ENCODE measurements at regions not wholly inside any gene's neighbourhood (a gene's known extent, or its start where the extent isn't known, plus 50 kb on each side); places are given as distances from the start of the nearest gene placed in this dataset.

DNA sequence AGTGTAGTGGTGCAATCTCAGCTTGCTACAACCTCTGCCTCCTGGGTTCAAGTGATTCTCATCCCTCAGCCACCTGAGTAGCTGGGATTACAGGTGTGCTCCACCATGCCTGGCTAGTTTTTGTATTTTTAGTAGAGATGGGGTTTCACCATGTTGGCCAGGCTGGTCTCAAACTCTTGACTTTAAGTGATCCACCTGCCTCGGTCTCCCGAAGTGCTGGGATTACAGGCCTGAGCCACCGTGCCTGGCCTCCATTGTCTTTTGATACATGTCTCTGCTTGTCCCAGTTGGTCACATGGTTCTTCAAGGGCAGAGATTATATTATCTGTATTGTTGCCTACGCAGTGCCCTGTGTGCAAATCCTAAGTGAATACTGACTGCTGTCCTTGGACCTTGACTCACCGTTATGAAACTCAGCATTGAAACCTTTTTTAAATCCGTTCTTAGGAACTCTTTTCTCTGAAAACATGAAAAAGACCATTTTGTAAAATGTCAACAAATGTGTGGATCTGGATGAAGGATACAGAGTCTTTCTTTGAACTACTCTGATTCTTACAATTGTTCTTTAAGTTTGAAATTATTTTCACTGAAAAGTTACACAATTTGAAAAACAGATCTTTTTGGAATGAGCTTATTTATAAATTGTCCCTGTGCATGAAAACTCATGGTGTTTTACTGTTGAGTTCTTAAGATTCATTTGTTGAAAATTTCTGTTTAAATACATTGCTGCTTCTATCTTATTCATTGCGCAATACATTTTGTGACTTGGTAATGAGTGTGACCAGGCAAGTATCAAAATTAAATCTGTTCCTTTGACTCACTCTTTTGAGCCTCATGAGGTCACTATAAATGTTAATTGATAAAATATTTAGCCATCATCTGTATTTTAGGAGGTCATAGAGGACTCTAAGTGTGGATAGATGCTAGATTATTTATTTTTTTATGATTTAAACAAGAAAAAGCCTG lies 293.5 kb downstream of the UTRN start:
- DNase-seq (ENCODE audit: low spot score), result no peak

DNA sequence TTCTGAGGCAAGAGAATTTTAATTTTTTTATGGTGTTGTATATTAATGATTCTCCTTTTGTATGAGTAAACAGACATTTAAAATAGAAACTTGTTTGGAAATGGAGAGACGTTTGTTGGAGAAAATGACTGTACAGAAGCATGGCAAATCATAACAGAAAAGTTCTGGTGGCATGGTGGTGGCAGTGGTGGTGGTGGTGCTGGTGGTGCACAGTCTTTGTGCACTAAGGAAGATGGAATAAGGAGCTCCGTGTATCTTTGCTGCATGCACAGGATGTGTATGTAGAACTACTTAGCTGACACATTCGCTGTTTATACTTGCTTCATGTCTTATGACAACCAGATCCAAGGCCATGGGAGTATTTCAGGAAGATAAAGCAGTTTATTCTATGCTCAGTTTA lies 294.9 kb downstream of the UTRN start:
- no peak for DNase-seq (ENCODE audit: low spot score)

DNA sequence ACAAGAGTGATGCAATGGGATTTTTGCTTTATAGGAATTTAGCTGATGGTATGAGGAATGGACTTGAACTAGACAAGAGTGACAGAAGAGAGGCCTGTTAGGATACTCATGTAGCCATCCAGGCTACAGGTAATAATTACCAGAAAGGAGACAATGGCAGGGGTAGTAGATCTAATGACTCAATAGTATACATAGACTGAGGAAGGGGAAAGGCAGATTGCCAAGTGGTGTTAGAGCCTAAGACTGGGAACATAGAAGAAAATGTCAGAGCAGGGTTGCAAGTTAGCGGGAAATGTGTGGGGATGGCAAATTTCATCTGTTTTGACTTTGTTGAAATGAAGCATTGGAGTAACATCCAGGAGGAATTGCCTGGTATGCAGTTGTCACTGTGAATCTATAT lies 295.6 kb downstream of the UTRN start:
- DNase-seq (ENCODE audit: low spot score), result no peak

- no peak for DNase-seq (ENCODE audit: low spot score)
These were observed 296.8 kb downstream of the UTRN start for GRCh38 chr6:144581812-144582537.

- no peak for DNase-seq (ENCODE audit: low spot score)
These were observed 297.9 kb downstream of the UTRN start for GRCh38 chr6:144582939-144583613.

- DNase-seq (ENCODE audit: low spot score), result no peak
These were observed 298.4 kb downstream of the UTRN start for GRCh38 chr6:144583614-144583954.

DNA sequence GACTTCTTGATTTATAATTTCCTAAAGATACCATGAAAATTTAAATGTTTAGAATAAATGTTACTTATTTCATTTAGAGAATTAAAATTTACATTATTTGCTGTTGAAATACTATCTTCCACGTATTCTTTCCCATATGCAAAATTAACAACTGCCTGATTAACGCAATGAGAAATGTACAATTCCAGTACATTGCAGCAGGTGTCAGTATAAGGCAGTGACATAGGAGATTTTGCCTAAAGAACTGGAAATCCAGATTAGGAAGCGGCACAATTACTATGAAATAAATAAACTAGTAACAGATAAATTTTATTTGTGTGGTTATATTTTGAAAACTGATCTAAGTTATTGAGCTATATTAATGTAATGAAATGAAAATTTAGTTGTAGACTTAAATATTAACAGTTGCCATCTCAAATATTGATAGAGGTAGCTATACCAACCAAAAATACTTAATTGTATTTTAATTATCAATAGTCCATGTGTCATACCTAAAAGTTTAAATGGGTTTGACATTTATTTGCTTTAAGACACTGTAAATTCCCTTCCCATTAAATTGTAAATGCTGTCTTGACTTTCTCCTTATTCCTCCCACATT lies 300.2 kb downstream of the UTRN start:
- DNase-seq (ENCODE audit: low spot score), result no peak

GRCh38 chr6:144586986-144587385 lies 301.9 kb downstream of the UTRN start:
- DNase-seq (ENCODE audit: low spot score), result no peak

GRCh38 chr6:144588697-144589325 lies 303.7 kb downstream of the UTRN start:
- DNase-seq (ENCODE audit: low spot score), result no peak

DNA sequence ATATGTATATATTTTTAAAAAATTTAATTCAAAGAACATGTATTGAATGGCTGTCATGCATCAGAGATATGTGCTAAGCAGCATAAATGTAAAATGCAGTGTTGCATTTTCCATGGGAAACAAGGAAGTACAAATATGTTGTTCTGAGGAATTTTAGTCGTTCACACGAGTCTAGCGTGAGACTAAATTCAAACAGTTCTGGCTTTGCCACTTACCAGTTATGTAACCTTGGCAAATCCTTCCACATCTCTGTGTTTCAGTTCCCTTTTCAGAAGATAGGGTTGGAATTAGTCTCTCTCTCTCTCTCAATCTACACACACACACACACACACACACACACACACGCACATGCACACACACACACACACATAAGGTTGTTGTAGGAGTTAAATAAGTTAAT lies 305.4 kb downstream of the UTRN start:
- no peak for DNase-seq (ENCODE audit: low spot score)

- no peak for DNase-seq (ENCODE audit: low spot score)
These were observed 308.3 kb downstream of the UTRN start for GRCh38 chr6:144593392-144593791.

DNA sequence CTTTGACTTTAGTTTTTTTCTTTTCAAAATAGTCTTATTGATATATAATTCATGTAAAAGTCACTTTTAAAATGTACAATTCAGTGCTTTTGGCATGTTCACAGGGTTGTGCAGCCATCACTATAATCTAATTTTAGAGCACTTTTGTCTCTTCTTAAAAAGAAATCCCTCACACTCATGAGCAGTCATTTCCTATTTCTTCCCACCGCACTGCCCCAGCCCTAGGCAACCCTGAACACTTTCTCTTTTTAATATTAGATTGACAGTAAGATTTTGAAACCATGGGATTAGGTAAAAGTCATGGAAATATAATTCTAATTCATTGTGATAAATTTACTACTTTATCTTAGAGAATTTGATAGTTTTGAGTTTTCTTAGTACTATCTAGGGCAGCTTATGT lies 309.4 kb downstream of the UTRN start:
- no peak for DNase-seq (ENCODE audit: low spot score)

GRCh38 chr6:144595266-144595665 lies 310.1 kb downstream of the UTRN start:
- no peak for DNase-seq (ENCODE audit: low spot score)

GRCh38 chr6:144597511-144597910 lies 312.4 kb downstream of the UTRN start:
- no peak for DNase-seq (ENCODE audit: low spot score)

GRCh38 chr6:144599615-144600014 lies 314.5 kb downstream of the UTRN start:
- no peak for DNase-seq (ENCODE audit: low spot score)

DNA sequence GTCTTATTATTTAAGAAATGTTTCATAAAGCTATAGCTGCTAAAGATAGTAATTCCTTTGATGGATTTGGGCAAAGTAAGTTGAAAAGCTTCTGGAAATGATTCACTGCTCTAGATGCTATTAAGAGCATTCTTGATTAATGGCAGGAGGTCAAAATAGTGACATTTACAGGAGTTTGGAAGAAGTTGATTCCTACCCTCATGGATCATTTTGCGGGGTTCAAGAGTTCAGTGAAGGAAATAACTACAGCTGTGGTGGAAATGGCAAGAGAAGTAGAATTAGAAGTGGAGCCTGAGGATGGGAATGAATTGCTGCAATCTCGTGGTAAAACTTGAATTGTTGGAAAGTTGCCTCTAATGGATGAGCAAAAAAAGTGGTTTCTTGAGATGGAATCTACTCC lies 316.1 kb downstream of the UTRN start:
- no peak for DNase-seq (ENCODE audit: low spot score)

- DNase-seq (ENCODE audit: low spot score), result no peak
These were observed 317.5 kb downstream of the UTRN start for GRCh38 chr6:144602523-144603180.

DNA sequence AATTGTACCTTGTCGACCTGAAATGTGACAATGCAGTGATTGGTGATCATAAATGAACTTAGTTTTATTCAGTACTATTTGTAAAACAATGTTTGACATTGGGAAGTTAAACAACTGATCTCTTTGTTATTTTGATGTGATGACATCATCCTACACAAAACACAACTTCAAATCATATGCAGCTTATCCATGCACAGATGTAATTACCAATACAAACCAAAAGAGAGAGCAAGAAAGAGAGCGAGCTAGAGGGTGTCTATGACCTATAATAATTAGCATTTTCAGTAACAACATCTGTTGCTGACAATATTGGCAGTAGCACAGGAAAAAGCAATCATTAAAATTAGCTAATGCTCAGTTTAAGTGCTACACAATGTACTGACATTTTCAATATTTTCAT lies 320.9 kb downstream of the UTRN start:
- no peak for DNase-seq (ENCODE audit: low spot score)

- no peak for DNase-seq (ENCODE audit: low spot score)
These were observed 323.0 kb downstream of the UTRN start for GRCh38 chr6:144607998-144608735.

DNA sequence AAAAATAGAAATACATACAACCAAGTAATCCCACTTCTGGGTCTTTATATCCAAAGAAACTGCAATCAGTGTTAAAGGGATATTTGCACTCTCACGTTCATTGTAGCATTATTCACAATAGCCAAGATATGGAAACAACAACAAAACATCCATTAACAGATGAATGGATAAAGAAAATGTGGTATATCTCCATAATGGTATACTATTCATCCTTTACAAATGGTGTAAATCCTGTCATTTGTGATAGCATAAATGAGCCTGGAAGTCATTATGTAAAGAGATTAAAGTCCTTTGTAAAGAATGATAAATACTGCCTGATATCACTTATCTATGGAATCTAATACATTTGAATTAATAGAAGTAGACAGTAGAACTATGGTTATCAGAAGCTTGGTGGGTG lies 327.7 kb downstream of the UTRN start:
- DNase-seq (ENCODE audit: low spot score), result no peak

DNA sequence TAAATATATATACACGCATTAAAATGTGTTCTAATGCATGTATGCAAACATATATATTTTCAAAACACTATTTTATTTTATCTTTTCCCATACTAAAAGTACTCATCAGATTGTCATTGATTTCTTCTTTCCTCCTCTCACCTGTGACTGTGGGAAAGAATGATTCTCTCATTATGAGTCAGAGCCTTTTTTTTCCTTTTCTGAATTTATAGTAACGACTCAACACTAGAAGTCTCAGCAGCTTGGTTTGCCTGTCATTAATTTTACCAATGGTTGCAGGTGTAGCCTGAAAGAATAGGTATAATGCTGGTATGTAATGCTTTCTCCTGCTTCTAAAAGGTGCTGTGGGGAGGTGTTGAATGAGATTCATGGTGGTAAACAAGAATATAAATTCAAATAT lies 328.7 kb downstream of the UTRN start:
- DNase-seq (ENCODE audit: low spot score), result no peak

Data from COLO829 (cell line).